SK-N-SH (cell line): ENCODE measurements at regions not wholly inside any gene's neighbourhood (a gene's known extent, or its start where the extent isn't known, plus 50 kb on each side); places are given as distances from the start of the nearest gene placed in this dataset.

Source experiments
- CTCF ChIP-seq: fragments of 200-600 bp; sonication (generic); IDR thresholded peaks from 2 replicates; pipeline ENCODE4 v1.6.1; 2017; ENCODE audit warnings: antibody characterized with exemption, mild to moderate bottlenecking, moderate library complexity
- EP300 ChIP-seq, 2 experiments: IDR thresholded peaks; 2 replicates each; pipeline versions ENCODE4 v1.4.0 to v1.6.1; 2012; ENCODE audit warnings: borderline replicate concordance in 1 of 2, low read depth in 1 of 2, low read length in 1 of 2
- FOSL2 ChIP-seq: IDR thresholded peaks from 2 replicates; pipeline ENCODE4 v1.4.0; 2012; ENCODE audit warnings: low read depth, mild to moderate bottlenecking, moderate library complexity, borderline replicate concordance
- MXI1 ChIP-seq: IDR thresholded peaks from 2 replicates; pipeline ENCODE4 v1.6.1; 2012; ENCODE audit warnings: mild to moderate bottlenecking, low read depth, low read length, improper control_type of control experiment
- RAD21 ChIP-seq: IDR thresholded peaks from 2 replicates; pipeline ENCODE4 v1.6.1; 2012; ENCODE audit warnings: mild to moderate bottlenecking, low read length
- REST ChIP-seq: IDR thresholded peaks from 2 replicates; pipeline ENCODE4 v1.6.1; 2012; ENCODE audit warnings: mild to moderate bottlenecking, low read depth, low read length, moderate library complexity
- TAF1 ChIP-seq: IDR thresholded peaks from 2 replicates; pipeline ENCODE4 v1.6.1; 2012; ENCODE audit warnings: low read depth, mild to moderate bottlenecking, low read length, moderate library complexity, borderline replicate concordance

- no peak for TF ChIP-seq REST
- TF ChIP-seq RAD21, result no peak
- TF ChIP-seq CTCF, result no peak
- TF ChIP-seq TAF1, result no peak
- no peak for TF ChIP-seq MXI1
- TF ChIP-seq FOSL2, result no peak
- TF ChIP-seq EP300 (IDR thresholded peaks at IDR 0.05; ENCODE audit: borderline replicate concordance in 1 of 2, low read depth in 1 of 2, low read length in 1 of 2), result no peak
Observed at GRCh38 chr5:115052948-115053347, 116.8 kb downstream of the TRIM36 start.
